Spleen (tissue), 7 donors: ENCODE measurements at regions not wholly inside any gene's neighbourhood (a gene's known extent, or its start where the extent isn't known, plus 50 kb on each side); places are given as distances from the start of the nearest gene placed in this dataset.

Experiments
- POLR2A ChIP-seq, 3 donors: fragments of 450-650 bp; IDR thresholded peaks; one replicate each; pipeline ENCODE4 v1.5.1; 2017; ENCODE audit warnings: antibody characterized with exemption in 3 of 3, mild to moderate bottlenecking in 1 of 3
- POLR2AphosphoS5 ChIP-seq, 3 donors: sonication (generic); formaldehyde crosslinking; IDR thresholded peaks; one replicate each; pipeline ENCODE4 v1.5.1; 2017; ENCODE audit warnings: antibody characterized with exemption in 3 of 3
- TF ChIP-seq, protein P1 (sequence below), 11 experiments: fragments of 200-600 bp in 7 of 11; fragments of 450-650 bp in 4 of 11; sonication (generic) in 4 of 11; IDR thresholded peaks in 8 of 11; conservative IDR thresholded peaks in 3 of 11; 1 replicate in 7 of 11; 2 replicates in 4 of 11; pipeline versions ENCODE4 v1.4.0 to v1.8.0; 2016 to 2021; ENCODE audit warnings: antibody characterized with exemption in 11 of 11, inconsistent platforms in 4 of 11, mild to moderate bottlenecking in 1 of 11
- donor health status: DM: no; HTN: no; CAD: no; lungs with moderate emphysema.
- donor health status: DM: no; HTN: no; CAD: no.
- donor health status: DM: no; HTN: no; CAD: no.

DNA sequence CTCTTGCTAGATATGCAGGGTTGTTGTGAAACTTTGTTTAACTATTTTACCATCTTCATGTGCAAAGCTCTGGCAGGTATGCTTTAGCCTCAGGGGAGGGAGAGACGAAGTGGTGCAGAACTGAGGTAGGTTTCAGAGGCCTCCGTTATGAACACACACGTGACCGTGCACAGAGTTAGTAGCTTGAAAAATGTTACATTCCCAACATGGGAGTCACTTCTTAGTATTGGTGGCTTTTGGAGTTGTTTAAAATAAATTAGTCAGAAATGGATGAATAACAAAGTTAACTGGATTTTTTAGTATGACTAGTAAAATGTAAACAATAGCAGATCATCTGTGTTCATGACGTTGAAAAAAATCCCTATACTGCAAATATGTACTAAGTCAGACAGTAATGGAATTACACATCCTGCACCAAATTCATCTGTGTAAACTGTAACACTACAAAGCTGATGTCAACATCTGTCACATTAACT, 279.6 kb downstream of the KLF13 start:
- TF ChIP-seq, protein P1, sequence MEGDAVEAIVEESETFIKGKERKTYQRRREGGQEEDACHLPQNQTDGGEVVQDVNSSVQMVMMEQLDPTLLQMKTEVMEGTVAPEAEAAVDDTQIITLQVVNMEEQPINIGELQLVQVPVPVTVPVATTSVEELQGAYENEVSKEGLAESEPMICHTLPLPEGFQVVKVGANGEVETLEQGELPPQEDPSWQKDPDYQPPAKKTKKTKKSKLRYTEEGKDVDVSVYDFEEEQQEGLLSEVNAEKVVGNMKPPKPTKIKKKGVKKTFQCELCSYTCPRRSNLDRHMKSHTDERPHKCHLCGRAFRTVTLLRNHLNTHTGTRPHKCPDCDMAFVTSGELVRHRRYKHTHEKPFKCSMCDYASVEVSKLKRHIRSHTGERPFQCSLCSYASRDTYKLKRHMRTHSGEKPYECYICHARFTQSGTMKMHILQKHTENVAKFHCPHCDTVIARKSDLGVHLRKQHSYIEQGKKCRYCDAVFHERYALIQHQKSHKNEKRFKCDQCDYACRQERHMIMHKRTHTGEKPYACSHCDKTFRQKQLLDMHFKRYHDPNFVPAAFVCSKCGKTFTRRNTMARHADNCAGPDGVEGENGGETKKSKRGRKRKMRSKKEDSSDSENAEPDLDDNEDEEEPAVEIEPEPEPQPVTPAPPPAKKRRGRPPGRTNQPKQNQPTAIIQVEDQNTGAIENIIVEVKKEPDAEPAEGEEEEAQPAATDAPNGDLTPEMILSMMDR (IDR thresholded peaks at IDR 0.05 in 8 of 11, conservative IDR thresholded peaks at IDR 0.05 in 3 of 11): no peak
- TF ChIP-seq POLR2AphosphoS5 (IDR thresholded peaks at IDR 0.05) (no peak), POLR2A (IDR thresholded peaks at IDR 0.05) (no peak)
